ENCODE measurements at regions not wholly inside any gene's neighbourhood (a gene's known extent, or its start where the extent isn't known, plus 50 kb on each side); places are given as distances from the start of the nearest gene placed in this dataset.
"Not testable (repeated sequence)": the region's sequence is repeated elsewhere in the genome, so short reads cannot be mapped to it uniquely, and the experiment has no call there.

DNA sequence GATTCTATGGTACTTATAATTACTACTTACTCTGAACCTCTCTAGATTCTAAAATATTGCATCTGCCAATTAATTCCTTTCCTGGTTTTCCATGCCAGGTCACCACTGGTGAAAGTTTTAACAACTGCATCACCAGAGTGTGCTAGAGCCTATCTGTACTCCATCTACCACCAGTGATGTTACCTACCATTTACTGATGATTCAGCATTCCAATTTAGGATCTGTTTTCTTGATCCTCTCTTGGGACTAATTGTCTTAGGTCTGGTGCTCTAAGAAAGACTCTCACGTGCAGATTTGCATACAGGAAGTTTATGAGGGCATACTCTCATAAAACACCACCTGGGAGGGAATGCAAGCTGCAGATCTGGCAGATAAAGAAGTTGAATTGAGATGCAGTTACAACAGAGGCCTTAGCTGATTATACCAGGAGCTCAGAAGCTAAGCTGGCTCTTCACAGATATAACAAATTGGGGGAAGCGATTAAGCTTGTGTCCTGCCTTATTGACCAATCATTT, 347.6 kb upstream of the VRK2 start:
- DNase-seq (ENCODE audit: low read depth in 2 of 2), result no peak

DNA sequence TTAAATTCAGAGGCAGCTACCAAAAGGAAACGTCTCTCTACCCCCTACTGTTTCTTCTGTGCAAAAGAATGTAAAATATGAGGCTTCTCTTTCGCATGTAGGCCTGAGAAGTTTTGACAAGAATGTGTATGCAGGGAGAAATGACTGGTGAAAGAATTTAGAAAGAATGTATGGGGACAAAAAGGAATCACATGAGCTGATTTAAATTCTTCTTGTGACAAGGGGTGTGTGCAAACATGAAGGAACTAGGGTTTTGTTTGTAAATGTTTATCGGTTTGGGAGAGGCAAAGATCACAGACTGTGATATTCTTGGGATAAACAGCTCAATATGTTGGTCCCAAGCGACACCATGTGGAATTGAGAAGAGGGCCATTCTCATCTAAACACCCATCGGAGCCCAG, 345.2 kb upstream of the VRK2 start:
- DNase-seq (ENCODE audit: low read depth in 2 of 2), result no peak

GRCh38 chr2:57703407-57703806, 343.2 kb upstream of the VRK2 start:
- no peak for DNase-seq (ENCODE audit: low read depth in 2 of 2)

DNA sequence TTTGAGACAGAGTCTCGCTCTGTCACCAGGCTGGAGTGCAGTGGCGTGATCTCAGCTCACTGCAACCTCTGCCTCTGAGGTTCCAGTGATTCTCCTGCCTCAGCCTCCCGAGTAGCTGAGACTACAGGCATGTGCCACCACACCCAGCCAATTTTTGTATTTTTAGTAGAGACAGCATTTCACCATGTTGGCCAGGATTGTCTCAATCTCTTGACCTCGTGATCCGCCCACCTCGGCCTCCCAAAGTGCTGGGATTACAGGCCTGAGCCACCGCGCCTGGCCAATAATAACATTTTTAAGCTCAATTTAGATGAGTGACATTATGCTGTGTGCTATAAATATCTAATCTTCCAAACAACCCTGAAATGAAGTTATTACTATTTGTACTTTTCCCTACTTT, 338.8 kb upstream of the VRK2 start:
- DNase-seq (ENCODE audit: low read depth in 2 of 2), result not testable (repeated sequence)

DNA sequence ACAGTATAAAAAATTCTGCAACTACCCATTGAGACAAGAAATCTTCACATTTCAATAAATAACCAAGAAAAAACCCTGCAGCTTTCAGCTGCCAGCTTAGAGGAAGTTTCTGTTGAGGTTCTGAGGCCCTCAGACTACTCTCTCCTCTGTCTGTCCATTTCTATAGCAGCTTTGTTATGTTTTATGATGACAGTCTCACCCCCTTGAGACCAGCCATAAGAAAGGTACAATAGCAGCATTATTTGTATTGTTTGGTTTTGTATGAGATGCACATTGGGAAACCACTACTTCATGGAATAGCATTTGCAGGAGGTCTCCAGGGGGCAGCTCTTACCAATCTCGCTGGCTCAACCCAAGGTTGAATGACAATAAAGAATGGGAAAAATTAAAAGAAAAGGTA, 334.6 kb upstream of the VRK2 start:
- DNase-seq (ENCODE audit: low read depth in 2 of 2), result no peak

GRCh38 chr2:57720728-57721627, 325.6 kb upstream of the VRK2 start:
- DNase-seq (ENCODE audit: low read depth in 2 of 2), result peak in 1 of 2 donors; percentile 2

GRCh38 chr2:57725337-57725947, 321.2 kb upstream of the VRK2 start:
- no peak for DNase-seq (ENCODE audit: low read depth in 2 of 2)

DNA sequence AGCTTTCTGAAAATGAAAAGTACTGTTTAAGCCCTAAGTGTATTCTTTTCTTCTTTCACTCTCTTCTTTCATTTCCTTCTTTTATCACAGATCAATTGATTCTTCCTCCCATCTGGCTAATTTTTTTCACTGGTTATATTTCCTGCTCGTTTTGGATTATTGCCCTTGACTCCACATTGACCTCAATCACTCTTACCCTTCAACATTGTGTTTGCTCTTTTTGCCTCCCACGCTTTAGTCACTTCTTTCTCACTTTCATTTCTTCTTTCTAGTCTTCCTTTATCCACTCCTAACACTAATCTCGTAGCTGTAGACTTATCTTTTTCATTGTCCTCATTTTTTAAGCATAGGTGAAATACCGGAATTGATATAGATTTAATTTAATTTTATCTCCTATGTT, 320.3 kb upstream of the VRK2 start:
- DNase-seq (ENCODE audit: low read depth in 2 of 2), result no peak

GRCh38 chr2:57728691-57729090, 317.9 kb upstream of the VRK2 start:
- no peak for DNase-seq (ENCODE audit: low read depth in 2 of 2)

DNA sequence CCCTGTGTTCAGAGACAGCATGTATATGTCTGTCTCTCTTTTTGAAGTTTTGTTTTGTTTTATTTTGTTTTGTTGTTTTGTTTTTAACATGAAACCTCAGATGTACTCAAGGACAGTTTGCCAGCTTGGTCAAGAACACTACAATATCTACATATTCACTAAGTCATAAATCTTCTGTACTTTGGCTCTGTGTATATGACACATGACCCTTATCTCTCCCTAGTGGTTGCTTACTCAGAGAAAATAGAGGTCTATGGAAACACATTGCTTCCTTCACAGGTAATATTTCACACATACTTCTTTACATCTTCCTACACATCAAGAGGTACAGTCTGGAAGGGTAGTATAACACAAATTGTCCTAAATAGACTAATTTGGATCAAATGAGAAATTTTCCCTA, 312.6 kb upstream of the VRK2 start:
- DNase-seq (ENCODE audit: low read depth in 2 of 2), result no peak

DNA sequence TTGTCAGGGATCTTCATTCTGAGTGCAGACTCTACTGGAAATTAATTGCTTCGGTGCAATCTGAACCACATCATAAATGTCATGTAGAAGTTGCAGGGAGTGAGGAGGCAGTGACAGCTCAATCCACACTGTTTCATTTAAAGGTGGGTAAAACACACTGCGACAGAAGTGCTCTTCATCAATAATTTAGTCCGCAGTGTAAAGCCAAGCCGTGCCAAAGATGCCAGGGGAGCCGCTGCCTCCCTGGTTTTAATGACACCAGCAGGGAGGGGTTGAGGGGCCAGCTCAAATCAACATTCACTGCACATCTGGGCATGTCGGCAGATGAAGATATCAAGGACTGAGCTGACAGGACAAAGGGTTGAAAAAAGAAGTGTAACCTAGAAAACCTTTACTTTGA, 305.7 kb upstream of the VRK2 start:
- no peak for DNase-seq (ENCODE audit: low read depth in 2 of 2)

DNA sequence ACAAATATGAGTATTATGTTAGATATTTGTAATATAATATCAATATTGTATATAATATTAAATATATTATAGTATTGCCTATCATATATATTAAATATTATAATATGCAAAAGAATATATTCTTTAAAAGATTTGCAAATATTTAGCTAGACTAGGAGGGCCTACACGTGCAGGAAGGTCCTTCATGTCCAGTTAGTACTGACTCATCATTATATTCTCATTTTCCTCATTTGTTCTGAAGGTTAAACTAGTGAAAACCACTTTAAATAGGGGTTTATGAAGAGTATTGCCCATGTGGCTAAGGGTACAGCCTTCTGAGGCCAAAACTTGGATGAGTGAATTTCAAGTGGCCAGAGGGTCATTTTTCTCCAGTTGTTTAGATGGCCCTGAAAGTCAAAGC, 293.0 kb upstream of the VRK2 start:
- no peak for DNase-seq (ENCODE audit: low read depth in 2 of 2)

GRCh38 chr2:57758686-57759085, 287.9 kb upstream of the VRK2 start:
- no peak for DNase-seq (ENCODE audit: low read depth in 2 of 2)

DNA sequence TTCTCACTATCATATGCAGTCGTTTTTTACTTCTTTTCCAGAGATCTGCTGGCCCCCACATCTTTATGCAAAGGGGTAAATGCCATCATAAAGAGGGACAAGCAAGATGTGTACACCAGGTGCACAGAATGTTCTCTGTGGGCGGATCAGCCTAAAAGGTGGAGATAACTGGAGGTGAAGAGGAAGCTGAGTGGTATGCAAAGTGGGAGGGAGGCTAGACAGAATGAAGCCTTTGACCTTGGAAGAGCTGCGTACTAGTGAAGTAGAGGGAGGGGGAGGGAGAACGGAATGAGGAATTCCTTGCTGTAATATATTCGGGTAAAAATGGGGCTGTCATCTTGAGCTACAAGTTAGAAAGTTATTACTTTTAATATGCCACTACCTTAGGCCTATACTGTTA, 287.5 kb upstream of the VRK2 start:
- DNase-seq (ENCODE audit: low read depth in 2 of 2), result no peak

DNA sequence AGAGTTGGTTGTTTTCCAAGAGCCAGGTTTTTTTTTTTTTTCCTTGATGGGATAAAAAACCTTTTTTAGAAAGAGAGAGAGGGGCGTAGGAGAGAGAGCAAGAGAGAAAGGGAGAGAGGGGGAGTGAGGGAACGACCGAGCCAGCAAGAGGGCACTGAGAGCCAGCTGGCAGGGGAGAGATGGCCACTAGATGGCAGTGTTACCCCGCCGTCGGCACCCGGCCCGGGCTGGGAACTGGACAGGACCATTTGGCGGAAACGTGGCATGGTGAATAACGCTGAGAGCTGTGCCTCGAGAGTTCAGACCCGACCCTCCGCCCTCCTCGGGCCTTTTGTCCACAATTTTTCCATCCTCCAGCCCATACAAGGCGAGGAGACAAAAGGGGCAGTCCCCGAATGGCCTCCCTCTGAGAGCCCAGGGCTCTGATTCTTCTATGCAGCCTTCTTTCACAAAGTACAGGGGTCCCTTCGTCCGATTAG, 286.7 kb upstream of the VRK2 start:
- DNase-seq (ENCODE audit: low read depth in 2 of 2), result peak; percentile 70 to 73

DNA sequence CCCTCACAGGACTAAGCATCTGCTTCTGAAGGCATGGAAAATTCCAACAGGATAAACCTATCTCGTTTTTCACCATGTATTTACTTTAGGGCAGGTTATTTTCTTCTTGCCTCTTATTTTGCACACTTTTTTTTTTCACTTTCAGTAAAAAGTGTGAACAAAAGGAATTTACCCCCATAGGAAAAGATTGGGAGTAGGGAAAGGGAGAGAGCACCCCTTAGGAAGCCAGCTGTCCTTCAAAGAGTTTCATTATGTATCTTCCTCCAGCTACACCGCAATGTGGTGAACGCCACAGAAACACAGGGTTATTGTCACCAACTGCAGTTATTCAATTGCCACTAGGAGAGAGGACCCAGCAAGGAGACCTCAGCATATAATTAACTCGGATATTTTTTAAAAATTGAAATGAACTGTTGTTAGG, 286.2 kb upstream of the VRK2 start:
- DNase-seq (ENCODE audit: low read depth in 2 of 2), result no peak

GRCh38 chr2:57776916-57777315, 269.7 kb upstream of the VRK2 start:
- DNase-seq (ENCODE audit: low read depth in 2 of 2), result no peak

DNA sequence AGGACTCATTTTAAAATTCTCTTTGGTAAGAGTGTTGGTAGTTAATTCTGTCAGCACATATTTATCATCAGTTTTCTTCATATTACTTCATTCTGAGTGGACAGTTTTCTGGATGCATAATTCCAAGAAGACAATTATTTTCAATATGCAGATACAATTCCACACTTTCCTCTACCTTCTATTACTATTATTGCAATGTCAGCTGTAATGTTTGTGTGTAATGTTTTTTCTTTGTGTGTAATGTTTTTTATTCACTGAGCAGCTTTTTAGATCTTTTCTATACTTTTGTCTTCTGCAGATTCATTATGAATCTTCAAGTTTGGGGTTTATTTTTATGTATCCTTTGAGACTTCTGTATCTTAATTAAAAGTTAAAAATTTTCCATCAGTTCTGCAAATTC, 264.0 kb upstream of the VRK2 start:
- no peak for DNase-seq (ENCODE audit: low read depth in 2 of 2)

GRCh38 chr2:57793310-57793709, 253.3 kb upstream of the VRK2 start:
- DNase-seq (ENCODE audit: low read depth in 2 of 2), result no peak

GRCh38 chr2:57796527-57796926, 250.1 kb upstream of the VRK2 start:
- DNase-seq (ENCODE audit: low read depth in 2 of 2), result no peak

DNA sequence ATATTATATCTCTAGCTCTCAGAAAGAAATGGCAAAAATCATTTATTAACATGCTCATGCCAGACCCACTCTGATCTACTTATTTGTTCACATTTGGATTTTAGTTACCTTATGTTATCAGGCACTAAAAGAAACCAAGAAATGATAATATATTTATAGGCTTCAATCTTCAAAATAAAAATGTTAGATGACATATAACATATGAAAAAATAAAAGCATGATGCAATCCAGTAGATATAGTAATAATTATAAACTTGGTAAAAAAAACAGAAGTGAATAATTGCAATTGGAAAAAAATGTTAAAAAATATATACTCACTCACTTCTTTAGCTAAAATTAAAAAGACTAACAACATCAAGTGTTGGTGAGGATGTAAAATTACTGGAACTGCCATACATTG, 248.3 kb upstream of the VRK2 start:
- no peak for DNase-seq (ENCODE audit: low read depth in 2 of 2)

DNA sequence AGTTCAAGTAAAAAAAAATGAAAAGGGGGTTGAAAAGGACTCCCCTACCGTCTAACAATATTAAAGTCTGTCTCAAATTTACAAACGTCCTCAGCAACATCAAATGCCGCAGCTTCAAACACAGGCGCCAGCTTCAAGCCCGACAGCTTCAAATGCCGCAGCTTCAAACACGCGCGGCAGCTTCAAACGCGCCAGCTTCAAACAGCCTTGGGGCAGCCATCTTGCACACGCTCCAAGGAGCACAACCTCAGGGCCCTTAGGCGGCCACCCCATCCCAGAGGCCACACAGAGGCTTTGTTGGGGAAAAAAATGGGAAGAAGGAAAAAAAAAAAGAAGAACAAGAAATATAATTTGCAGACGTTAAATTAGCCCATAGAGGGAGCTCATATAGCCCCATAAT, 244.4 kb upstream of the VRK2 start:
- DNase-seq (ENCODE audit: low read depth in 2 of 2), result no peak

DNA sequence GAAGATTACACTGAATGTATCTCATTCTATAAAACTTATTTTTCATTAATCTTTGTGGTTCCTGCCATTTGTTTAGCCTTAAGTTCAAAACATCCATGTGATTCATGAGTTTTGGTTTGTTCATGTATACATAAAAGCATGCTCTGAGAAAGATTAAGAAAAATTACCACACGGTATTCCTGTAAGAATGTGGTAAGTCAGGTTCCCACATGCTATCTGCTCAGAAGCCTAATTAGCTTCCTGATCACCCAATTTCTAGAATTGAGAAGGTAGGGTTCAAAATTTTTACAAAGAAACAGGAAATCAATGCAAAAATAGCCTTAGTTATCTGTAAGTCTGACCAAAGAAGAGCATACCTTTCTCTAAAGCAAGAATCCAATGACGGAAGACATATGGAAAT, 241.6 kb upstream of the VRK2 start:
- no peak for DNase-seq (ENCODE audit: low read depth in 2 of 2)
